HG03060 (cell line): ENCODE measurements at regions not wholly inside any gene's neighbourhood (a gene's known extent, or its start where the extent isn't known, plus 50 kb on each side); places are given as distances from the start of the nearest gene placed in this dataset.
"Not testable (repeated sequence)": the region's sequence is repeated elsewhere in the genome, so short reads cannot be mapped to it uniquely, and the experiment has no call there.

Experiments used
- ATAC-seq: cut with Tn5 transposase; IDR thresholded peaks from one replicate; pipeline ENCODE4 v1.9.1; 2021; ENCODE audit warnings: low read depth, moderate number of reproducible peaks; ENCODE audit not compliant: unreplicated experiment

DNA sequence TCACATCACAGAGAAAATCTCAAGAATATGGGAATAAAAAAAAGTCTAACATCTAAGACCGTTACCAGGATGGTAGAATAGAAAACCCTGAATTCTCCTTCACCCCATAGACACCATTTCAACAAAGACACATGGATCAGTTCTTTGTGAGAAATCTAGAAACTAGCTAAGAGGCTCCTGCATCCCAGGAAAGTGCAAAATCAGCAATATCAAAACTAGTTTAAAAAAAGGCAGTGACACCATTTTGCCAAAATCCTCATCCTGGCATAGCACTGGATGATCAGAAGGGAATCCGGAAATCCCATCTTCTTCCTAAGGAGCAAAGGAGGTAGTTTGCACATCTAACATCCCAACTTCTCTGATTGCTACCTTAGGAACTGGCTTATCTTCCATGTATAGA is 88.9 kb upstream of the MAGEE2 start:
- no peak for ATAC-seq

DNA sequence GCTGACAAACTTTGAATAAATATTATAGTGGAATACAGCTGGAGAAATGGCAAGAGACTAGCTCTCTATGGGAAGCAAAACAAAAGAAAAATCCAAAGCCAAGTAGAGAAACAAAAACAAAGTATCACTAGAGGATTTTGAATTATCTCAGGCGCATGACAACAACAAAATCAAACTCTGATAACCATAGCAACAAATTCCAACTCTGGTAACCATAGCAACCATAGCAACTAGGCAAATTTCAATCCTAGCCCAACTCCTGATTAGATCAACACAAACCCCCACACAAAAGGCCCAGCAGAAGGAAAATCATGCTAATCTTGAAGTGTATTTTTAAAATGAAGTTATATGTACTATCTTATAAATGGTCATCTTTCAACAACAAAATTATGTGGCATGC is 98.4 kb upstream of the MAGEE2 start:
- ATAC-seq, result no peak

GRCh38 chrX:75887833-75888232 is 102.8 kb upstream of the MAGEE2 start:
- no peak for ATAC-seq

GRCh38 chrX:75892749-75893148 is 107.7 kb upstream of the MAGEE2 start:
- ATAC-seq, result no peak

DNA sequence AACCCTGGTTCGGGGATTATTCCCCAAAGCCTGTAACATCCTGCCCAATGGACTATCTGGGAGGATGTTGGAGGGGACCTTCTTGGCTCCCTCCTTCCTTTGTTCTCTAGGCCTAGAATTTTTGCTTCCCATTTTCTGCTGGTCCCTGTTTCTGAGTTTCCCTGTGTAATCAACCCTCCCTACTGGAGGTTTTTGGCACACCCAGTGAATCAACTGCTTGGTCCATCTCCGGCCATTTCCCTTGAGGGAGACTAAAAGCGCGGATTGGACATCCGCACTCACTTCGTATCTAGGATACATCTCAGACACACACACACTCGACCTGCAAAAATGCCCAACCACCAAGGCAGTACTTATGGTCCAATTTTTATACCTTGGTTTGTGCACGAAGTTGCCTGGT is 108.2 kb upstream of the MAGEE2 start:
- ATAC-seq, result no peak

DNA sequence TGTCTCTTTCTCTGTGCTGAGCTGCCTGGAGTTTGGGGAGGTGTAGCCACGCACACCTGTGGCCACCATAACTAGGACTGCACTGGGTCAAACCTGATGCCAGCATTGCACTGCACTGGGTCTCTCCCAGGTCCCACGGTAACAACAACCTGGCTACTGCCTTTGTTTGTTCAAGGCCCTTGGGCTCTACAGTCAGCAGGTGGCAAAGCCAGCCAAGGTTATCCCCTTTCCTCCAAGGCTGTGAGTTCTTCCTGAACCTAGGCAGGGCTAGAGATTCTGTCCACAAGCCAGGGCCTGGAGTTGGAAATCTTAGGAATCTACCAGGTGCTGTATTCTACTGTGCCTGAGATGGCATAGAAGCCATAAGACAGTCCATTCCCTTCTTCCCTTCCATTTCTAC is 126.7 kb upstream of the MAGEE2 start:
- no peak for ATAC-seq

DNA sequence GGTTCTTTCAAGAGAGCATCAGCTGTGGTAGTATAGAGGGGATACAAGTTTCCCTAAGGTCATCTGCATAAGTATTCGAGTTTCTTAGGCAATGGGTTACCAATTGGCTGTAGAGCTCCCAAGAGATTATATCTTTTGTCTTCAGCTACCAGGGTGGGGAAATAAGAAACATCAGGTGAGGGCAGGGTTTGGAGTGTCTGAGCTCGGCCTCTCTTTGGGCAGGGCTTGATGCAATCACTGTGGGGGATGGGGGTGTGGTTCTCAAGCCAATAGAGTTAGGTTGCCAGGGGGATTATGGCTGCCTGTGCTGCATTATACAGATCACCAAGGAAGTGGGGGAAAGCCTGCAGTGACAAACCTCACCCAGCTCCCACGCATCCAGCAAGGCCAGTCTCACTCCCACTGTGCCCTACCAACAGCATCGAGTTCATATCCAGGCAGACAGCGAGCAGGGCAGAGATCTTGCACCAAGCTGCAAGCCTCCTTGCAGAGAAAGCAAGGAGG is 172.1 kb upstream of the MAGEE2 start:
- no peak for ATAC-seq

GRCh38 chrX:75961321-75961720 is 176.3 kb upstream of the MAGEE2 start:
- not testable (repeated sequence) for ATAC-seq

- no peak for ATAC-seq
Observed at GRCh38 chrX:75963774-75964173, 178.7 kb upstream of the MAGEE2 start.

GRCh38 chrX:75968293-75968692 is 183.2 kb upstream of the MAGEE2 start:
- no peak for ATAC-seq

GRCh38 chrX:75986976-75987375 is 185.9 kb upstream of the PBDC1 start:
- no peak for ATAC-seq

DNA sequence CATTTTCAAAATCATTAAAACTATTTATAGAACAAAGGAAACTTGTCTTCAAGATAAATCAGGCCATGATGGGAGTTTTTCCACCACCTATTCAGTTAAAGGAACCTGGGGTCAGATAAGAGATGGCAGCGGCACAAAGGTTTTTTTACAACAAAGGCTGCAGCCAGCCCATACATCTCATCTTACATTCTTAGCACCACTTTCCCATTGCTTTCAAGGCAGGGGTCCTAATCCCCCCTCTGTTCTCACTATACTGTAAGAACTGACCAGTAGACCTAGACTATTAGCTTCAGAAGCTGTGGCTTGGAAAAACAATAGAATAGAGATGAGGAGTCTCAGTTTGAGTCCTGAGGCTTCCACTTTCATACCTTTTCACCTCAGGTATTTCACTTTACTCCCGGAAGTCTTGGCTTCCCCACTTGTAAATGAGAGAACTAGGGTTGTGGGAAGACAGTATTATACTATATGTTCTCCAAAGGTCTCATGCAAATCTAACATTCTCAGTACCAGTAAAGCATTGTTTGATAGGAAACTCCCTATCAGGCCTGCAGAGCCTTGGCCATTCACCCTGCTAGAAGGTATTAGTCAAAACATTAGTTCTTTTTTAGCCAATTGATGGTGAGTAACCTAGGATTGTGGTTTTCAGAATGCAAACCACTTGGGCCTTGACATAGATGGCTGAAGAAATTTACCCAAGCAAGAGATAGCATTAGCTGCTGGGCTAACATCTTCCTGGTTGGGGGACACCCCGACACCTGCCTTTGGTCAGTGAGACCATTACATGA is 182.9 kb upstream of the PBDC1 start:
- peak; percentile 67 for ATAC-seq

DNA sequence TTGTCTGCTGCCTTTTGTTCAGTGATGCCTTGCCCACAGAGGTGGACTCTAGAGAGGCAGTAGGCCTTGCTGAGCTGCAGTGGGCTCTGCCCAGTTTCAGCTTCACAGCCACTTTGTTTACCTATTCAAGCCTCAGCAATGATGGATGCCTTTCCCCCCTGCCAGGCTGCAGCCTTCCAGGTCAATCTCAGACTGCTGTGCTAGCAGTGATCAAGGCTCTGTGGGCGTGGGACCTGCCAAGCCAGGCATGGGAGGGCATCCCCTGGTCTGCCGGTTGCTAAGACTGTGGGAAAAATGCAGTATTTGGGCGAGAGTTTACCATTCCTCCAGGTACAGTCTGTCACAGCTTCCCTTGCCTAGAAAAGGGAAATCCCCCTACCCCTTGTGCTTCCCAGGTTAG is 175.2 kb upstream of the PBDC1 start:
- ATAC-seq, result no peak

- ATAC-seq, result no peak
Observed at GRCh38 chrX:76014321-76014720, 158.5 kb upstream of the PBDC1 start.

- no peak for ATAC-seq
Observed at GRCh38 chrX:76026292-76026691, 146.6 kb upstream of the PBDC1 start.

- ATAC-seq, result no peak
Observed at GRCh38 chrX:76026751-76027150, 146.1 kb upstream of the PBDC1 start.

GRCh38 chrX:76029385-76029784 is 143.5 kb upstream of the PBDC1 start:
- ATAC-seq, result no peak

DNA sequence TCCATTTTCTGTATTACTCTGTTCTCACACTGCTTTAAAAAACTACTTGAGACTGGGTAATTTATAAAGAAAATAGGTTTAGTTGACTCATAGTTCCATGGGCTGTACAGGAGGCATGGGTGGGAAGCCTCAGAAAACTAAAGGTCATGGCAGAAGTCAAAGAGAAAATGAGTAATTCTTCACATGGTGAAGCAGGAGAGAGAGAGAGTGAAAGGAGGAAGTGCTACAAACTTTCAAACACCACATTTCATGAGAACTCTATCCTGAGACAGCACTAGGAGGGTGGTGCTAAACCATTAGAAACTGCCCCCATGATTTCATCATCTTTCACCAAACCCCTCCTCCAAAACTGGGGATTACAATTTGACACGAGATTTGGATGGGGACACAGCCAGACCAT is 108.0 kb upstream of the PBDC1 start:
- ATAC-seq, result no peak

DNA sequence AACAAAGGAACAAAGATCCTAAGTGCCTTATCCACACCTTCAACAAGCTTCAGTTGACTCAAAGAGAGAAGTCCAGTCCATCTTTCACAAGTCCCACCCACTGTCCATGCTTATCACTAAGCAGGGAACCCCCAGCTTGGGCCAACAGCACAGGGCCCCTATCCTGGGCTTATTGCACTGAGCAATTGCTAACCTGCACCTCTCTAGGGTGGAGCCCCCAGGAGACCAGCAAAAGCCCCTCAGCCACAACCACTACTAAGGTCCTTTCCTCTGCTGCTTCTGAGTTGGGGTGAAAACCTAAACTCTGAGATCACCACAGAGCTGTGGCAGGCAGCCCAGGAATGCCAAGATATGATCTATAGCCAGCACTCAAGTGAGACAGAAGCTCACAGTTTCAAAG is 96.7 kb upstream of the PBDC1 start:
- no peak for ATAC-seq

GRCh38 chrX:76109654-76110053 is 63.2 kb upstream of the PBDC1 start:
- ATAC-seq, result no peak
